CD14-positive monocyte (primary cell): ENCODE measurements at regions not wholly inside any gene's neighbourhood (a gene's known extent, or its start where the extent isn't known, plus 50 kb on each side); places are given as distances from the start of the nearest gene placed in this dataset.

Experiments
- DNase-seq, 3 donors: peaks; one replicate each; pipeline ENCODE4 v3.0.0-alpha.2; 2011 to 2022
- H2AFZ ChIP-seq: 2 replicates; pipeline ENCODE4 v1.6.0; 2012; ENCODE audit warnings: mild to moderate bottlenecking, low read depth, low read length, inconsistent platforms; ENCODE audit not compliant: insufficient read depth, poor library complexity, severe bottlenecking
- H3K27ac ChIP-seq, 2 donors: 1 replicate in 1 of 2; 2 replicates in 1 of 2; pipeline ENCODE4 v1.5.1; 2012 to 2013; ENCODE audit warnings: low read length in 2 of 2, control low read depth in 1 of 2, inconsistent platforms in 1 of 2, low read depth in 1 of 2, mild to moderate bottlenecking in 1 of 2
- H3K27me3 ChIP-seq, 2 donors: one replicate each; pipeline versions ENCODE4 v1.6.0 to v1.6.1; 2011 to 2013; ENCODE audit warnings: low read length in 2 of 2; ENCODE audit not compliant: control insufficient read depth in 2 of 2, insufficient read depth in 2 of 2
- H3K36me3 ChIP-seq, 2 donors: replicated peaks in 1 of 2; 1 replicate in 1 of 2; 2 replicates in 1 of 2; pipeline versions ENCODE4 v1.5.1 to v1.6.1; 2012 to 2013; ENCODE audit warnings: low read length in 2 of 2, control low read depth in 1 of 2, inconsistent platforms in 1 of 2, mild to moderate bottlenecking in 1 of 2; ENCODE audit not compliant: insufficient read depth in 2 of 2, control insufficient read depth in 1 of 2
- H3K4me1 ChIP-seq, 2 donors: 1 replicate in 1 of 2; 2 replicates in 1 of 2; pipeline versions ENCODE4 v1.5.1 to v1.6.1; 2012 to 2013; ENCODE audit warnings: low read length in 2 of 2, control low read depth in 1 of 2, inconsistent platforms in 1 of 2, mild to moderate bottlenecking in 1 of 2, moderate library complexity in 1 of 2; ENCODE audit not compliant: insufficient read depth in 2 of 2, control insufficient read depth in 1 of 2
- H3K4me2 ChIP-seq: replicated peaks from 2 replicates; pipeline ENCODE3; 2012; ENCODE audit warnings: low read length, moderate library complexity, mild to moderate bottlenecking; ENCODE audit not compliant: poor library complexity, severe bottlenecking; ENCODE audit errors: extremely low read depth
- H3K4me3 ChIP-seq, 3 experiments: fragments of 200-600 bp in 1 of 3; sonication (generic) in 1 of 3; replicated peaks in 1 of 3; 1 replicate in 2 of 3; 2 replicates in 1 of 3; pipeline ENCODE4 v1.5.1; 2011 to 2013; ENCODE audit warnings: low read length in 3 of 3, mild to moderate bottlenecking in 3 of 3, control low read depth in 2 of 3, low read depth in 2 of 3, inconsistent platforms in 1 of 3, moderate library complexity in 1 of 3
- H3K79me2 ChIP-seq: 2 replicates; pipeline ENCODE4 v1.6.0; 2012; ENCODE audit warnings: mild to moderate bottlenecking, control low read depth, inconsistent platforms, low read length, moderate library complexity; ENCODE audit not compliant: insufficient read depth
- H3K9ac ChIP-seq: 2 replicates; pipeline ENCODE4 v1.6.0; 2017; ENCODE audit warnings: low read length, mild to moderate bottlenecking; ENCODE audit not compliant: insufficient read depth, poor library complexity, severe bottlenecking
- H3K9me3 ChIP-seq, 2 donors: replicated peaks in 1 of 2; 1 replicate in 1 of 2; 2 replicates in 1 of 2; pipeline versions ENCODE4 v1.5.1 to v1.6.1; 2012 to 2013; ENCODE audit warnings: low read length in 2 of 2, control low read depth in 1 of 2; ENCODE audit not compliant: control insufficient read depth in 1 of 2, insufficient read depth in 1 of 2
- H4K20me1 ChIP-seq: 2 replicates; pipeline ENCODE4 v1.6.0; 2012; ENCODE audit warnings: mild to moderate bottlenecking, low read length, control low read depth, moderate library complexity; ENCODE audit not compliant: insufficient read depth
- H3K27ac Mint-ChIP-seq, 7 donors: one replicate each; pipeline ENCODE4 v1.8.0; 2020; ENCODE audit warnings: mild to moderate bottlenecking in 7 of 7, mixed read lengths in 7 of 7, moderate library complexity in 6 of 7, inconsistent platforms in 2 of 7
- H3K27me3 Mint-ChIP-seq, 3 donors: one replicate each; pipeline ENCODE4 v1.8.0; 2021 to 2022; ENCODE audit warnings: low read depth in 3 of 3, mild to moderate bottlenecking in 3 of 3, mixed read lengths in 3 of 3, moderate library complexity in 3 of 3, inconsistent platforms in 1 of 3
- H3K36me3 Mint-ChIP-seq, 2 donors: one replicate each; pipeline ENCODE4 v1.8.0; 2020; ENCODE audit warnings: mixed read lengths in 2 of 2, inconsistent platforms in 1 of 2, mild to moderate bottlenecking in 1 of 2
- H3K4me1 Mint-ChIP-seq: one replicate; pipeline ENCODE4 v1.8.0; 2020; ENCODE audit warnings: mild to moderate bottlenecking, mixed read lengths
- H3K4me3 Mint-ChIP-seq, 2 donors: one replicate each; pipeline ENCODE4 v1.8.0; 2020; ENCODE audit warnings: mild to moderate bottlenecking in 2 of 2, mixed read lengths in 2 of 2, moderate library complexity in 1 of 2
- H3K9me3 Mint-ChIP-seq, 7 donors: one replicate each; pipeline ENCODE4 v1.8.0; 2020 to 2022; ENCODE audit warnings: mixed read lengths in 7 of 7, mild to moderate bottlenecking in 6 of 7, moderate library complexity in 6 of 7, inconsistent platforms in 2 of 7
- CTCF ChIP-seq: fragments of 200-600 bp; IDR thresholded peaks from one replicate; pipeline ENCODE4 v1.8.0; 2022; ENCODE audit warnings: antibody characterized with exemption, mild to moderate bottlenecking
- WGBS: methylation state at CpG from one replicate; pipeline ENCODE4 v1.1.5; 2013; ENCODE audit warnings: missing lambda C conversion rate; ENCODE audit not compliant: insufficient coverage; 5-methylcytosine and 5-hydroxymethylcytosine counted together
- intact Hi-C, 2 donors: fragments of 100-400 bp; cut with micrococcal nuclease; formaldehyde crosslinking; loops; one replicate each; pipeline versions ENCODE4 v1.15.0 to v1.15.1; 2023

- H3K27me3 ChIP-seq = no peaks in the 10 kb centered on the region
- H3K4me2 ChIP-seq = no peak overlapping the region
- no peaks in the 10 kb centered on the region for H3K79me2 ChIP-seq
- no peaks in the 10 kb centered on the region for H3K36me3 Mint-ChIP-seq
- H3K9me3 Mint-ChIP-seq = peaks cover 0 to 7% (median 0%) of the 10 kb centered on the region in 7 donors
- H3K9ac ChIP-seq = no peak overlapping the region
- H3K9me3 ChIP-seq = no peaks in the 10 kb centered on the region
- H3K4me3 ChIP-seq = no peak overlapping the region
- no peaks in the 10 kb centered on the region for H3K4me1 Mint-ChIP-seq
- intact Hi-C loops = no loop called here
- no peak for TF ChIP-seq CTCF
- H3K4me3 Mint-ChIP-seq = no peak overlapping the region
- H3K4me1 ChIP-seq = no peaks in the 10 kb centered on the region
- no peaks in the 10 kb centered on the region for H3K36me3 ChIP-seq
- no CpG with 5 or more reads among the region's 1 CpG for WGBS
- no peak for DNase-seq
- no peaks in the 10 kb centered on the region for H4K20me1 ChIP-seq
- H3K27ac ChIP-seq = no peak overlapping the region
- H2AFZ ChIP-seq = no peak overlapping the region
- no peak overlapping the region for H3K27ac Mint-ChIP-seq
- H3K27me3 Mint-ChIP-seq = no peaks in the 10 kb centered on the region
Measured at GRCh38 chr16:63596716-63597115, 1525.1 kb downstream of the CDH11 start.

DNA sequence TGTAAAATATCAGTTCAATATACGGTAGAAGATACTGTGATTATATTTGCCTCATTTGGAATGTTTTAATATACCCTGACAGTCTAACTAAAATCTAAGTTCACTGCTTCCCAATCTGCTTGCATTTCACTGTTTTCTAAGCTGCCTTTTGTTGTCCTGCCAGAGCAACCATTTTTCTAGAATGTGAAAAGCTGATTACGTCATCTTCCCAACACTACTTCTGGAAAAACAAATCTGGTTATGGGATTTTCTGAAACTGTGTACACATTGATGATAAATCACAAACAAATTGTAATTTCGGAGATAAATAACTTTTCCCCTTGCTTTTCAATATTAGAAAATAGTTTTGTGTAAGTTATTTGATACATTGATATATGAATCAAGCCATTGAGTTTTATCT is 1529.0 kb downstream of the CDH11 start:
- H3K27me3 Mint-ChIP-seq = no peaks in the 10 kb centered on the region
- H3K36me3 ChIP-seq = no peaks in the 10 kb centered on the region
- H4K20me1 ChIP-seq = no peaks in the 10 kb centered on the region
- no peak overlapping the region for H3K9ac ChIP-seq
- no peak overlapping the region for H3K4me2 ChIP-seq
- H3K9me3 Mint-ChIP-seq = peaks cover 0 to 5% (median 0%) of the 10 kb centered on the region in 7 donors
- no peak overlapping the region for H3K27ac Mint-ChIP-seq
- H3K4me1 ChIP-seq = no peaks in the 10 kb centered on the region
- H3K4me1 Mint-ChIP-seq = no peaks in the 10 kb centered on the region
- no peak for DNase-seq
- no peaks in the 10 kb centered on the region for H3K36me3 Mint-ChIP-seq
- no peaks in the 10 kb centered on the region for H3K9me3 ChIP-seq
- H3K79me2 ChIP-seq = no peaks in the 10 kb centered on the region
- no peak overlapping the region for H3K4me3 ChIP-seq
- H3K27me3 ChIP-seq = no peaks in the 10 kb centered on the region
- H2AFZ ChIP-seq = no peak overlapping the region
- WGBS = no CpG with 5 or more reads among the region's 3 CpGs
- TF ChIP-seq CTCF = no peak
- intact Hi-C loops = no loop called here
- no peak overlapping the region for H3K27ac ChIP-seq
- H3K4me3 Mint-ChIP-seq = no peak overlapping the region
